ENCODE measurements at regions not wholly inside any gene's neighbourhood (a gene's known extent, or its start where the extent isn't known, plus 50 kb on each side); places are given as distances from the start of the nearest gene placed in this dataset.
"Not testable (repeated sequence)": the region's sequence is repeated elsewhere in the genome, so short reads cannot be mapped to it uniquely, and the experiment has no call there.

DNA sequence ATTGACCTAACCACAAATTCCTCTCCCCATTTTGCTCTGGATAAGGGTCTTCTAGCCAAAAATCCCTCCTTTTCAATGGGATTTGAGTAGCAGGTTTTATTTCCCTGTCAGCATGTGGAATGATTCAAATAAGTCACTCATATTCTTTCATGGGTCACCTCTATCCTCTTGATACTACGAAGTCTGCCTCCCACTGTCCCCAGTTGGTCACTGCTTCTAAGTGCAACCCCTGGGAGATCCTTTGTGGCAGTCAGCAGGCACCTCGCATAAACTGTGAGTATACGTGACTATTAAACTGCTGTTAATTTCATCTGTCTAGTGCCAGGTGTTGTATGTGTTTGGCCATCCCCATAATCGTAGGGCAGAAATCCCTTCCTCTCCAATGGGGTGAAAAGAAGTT, 1667.9 kb upstream of the PCDH7 start:
- Mint-ChIP-seq H3K4me3 (no peak overlapping the region), H3K4me1 (ENCODE audit: low read depth) (no peaks in the 10 kb centered on the region), H3K27ac (no peak overlapping the region), H3K27me3 (ENCODE audit: low read depth) (no peaks in the 10 kb centered on the region), H3K9me3 (peaks cover 4% of the 10 kb centered on the region), H3K36me3 (ENCODE audit: low read depth) (no peaks in the 10 kb centered on the region)
- DNase-seq = no peak
- intact Hi-C loops (cut with micrococcal nuclease) = no loop called here
- CTCF ChIA-PET = no interaction called here

DNA sequence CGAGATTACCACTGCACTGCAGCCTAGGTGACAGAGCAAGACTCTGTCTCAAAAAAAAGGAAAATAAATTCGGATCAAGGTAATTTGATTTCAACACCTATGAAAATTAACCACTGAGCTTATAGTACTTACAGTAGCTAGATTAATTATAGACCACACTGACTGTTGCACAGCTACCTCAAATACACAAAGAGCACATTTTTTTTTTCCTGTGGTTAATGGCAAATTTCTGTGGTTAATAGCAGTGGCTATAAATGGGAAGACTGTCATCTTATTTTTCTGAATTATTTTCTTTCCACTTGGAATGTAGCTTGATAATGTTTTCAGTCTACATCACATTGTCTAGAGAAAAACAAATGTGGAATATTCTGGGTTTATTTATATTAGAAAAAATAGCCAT, 1661.6 kb upstream of the PCDH7 start:
- CTCF ChIA-PET = no interaction called here
- H3K27ac Mint-ChIP-seq = no peak overlapping the region
- intact Hi-C loops (cut with micrococcal nuclease) = no loop called here

DNA sequence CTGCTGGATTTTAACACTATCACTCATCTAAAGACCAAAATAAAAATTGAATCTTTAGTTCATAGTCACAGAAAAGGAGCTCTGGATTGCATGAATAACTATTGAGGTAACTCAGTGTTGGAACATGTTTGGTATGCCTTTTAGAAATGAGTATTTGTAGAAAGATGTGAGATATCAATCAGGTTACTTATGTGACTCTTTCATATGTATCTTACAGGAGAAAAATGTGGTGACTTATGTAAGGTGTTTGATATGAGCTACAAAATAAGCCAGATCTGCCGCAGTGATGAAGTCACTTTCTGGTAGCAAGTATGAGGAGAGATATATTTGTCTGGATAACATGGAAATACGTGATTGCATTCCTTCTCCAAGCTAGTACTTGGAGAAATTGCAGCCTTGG, 1653.3 kb upstream of the PCDH7 start:
- Mint-ChIP-seq H3K9me3 (peaks cover 12% of the 10 kb centered on the region), H3K4me3 (no peak overlapping the region)

More for the DNA sequence above, 1661.6 kb upstream of the PCDH7 start:
- no peak for DNase-seq
- H3K4me1 Mint-ChIP-seq (ENCODE audit: low read depth) = no peaks in the 10 kb centered on the region
- peaks cover 4% of the 10 kb centered on the region for H3K9me3 Mint-ChIP-seq
- H3K4me3 Mint-ChIP-seq = no peak overlapping the region
- no peaks in the 10 kb centered on the region for H3K27me3 Mint-ChIP-seq (ENCODE audit: low read depth)
- no peaks in the 10 kb centered on the region for H3K36me3 Mint-ChIP-seq (ENCODE audit: low read depth)

DNA sequence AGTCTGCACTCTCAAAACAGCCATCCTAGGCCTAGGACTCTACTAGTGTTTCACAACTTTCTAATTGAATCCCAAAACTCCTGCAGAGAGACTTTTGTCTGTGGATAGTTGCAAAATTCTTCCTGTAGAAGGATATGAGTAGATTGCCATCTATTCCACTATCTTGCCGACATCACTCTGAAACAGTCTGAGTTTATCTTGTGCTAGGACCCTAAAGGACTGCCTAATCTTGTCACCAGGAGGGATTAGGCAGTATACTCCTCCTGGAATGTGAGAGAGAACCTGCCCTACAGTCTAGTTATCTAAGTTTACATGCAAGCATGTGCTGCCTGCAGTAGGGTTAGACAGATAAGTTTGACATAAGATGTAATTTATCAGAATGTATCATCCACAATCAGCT, 1646.6 kb upstream of the PCDH7 start:
- Mint-ChIP-seq H3K4me1 (ENCODE audit: low read depth) (no peaks in the 10 kb centered on the region), H3K27ac (no peak overlapping the region), H3K27me3 (ENCODE audit: low read depth) (no peaks in the 10 kb centered on the region), H3K36me3 (ENCODE audit: low read depth) (no peaks in the 10 kb centered on the region), H3K9me3 (peaks cover 15% of the 10 kb centered on the region), H3K4me3 (no peak overlapping the region)
- CTCF ChIA-PET = no interaction called here
- DNase-seq = no peak
- intact Hi-C loops (cut with micrococcal nuclease) = no loop called here

More for the DNA sequence above, 1653.3 kb upstream of the PCDH7 start:
- intact Hi-C loops (cut with micrococcal nuclease) = no loop called here
- Mint-ChIP-seq H3K36me3 (ENCODE audit: low read depth) (no peaks in the 10 kb centered on the region), H3K27ac (no peak overlapping the region), H3K4me1 (ENCODE audit: low read depth) (no peaks in the 10 kb centered on the region), H3K27me3 (ENCODE audit: low read depth) (no peaks in the 10 kb centered on the region)
- CTCF ChIA-PET = interaction anchor here (0.6 kb wide), 1 partner anchor 199 kb away, joined by 3 read pairs; no protein-coding TSS in a partner anchor
- DNase-seq = no peak

DNA sequence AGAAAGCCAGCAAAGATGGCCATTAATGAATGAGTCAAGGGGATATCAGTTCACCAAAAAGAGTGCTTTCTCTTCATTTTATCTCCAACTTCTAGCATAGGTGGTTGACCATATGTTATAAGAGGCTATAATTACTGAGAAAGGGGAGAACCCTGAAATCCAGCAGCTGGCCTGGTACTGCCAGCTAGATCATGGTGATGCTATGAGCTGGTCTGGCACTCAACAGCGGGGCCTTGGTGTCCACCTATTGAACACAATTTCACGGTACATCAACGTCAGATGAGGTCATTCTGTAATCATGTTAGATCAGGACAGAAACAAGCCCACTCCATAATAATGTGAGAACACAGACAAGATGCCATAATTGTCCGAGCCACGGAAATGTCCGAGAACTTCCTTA, 1644.8 kb upstream of the PCDH7 start:
- H3K9me3 Mint-ChIP-seq = peaks cover 9% of the 10 kb centered on the region

DNA sequence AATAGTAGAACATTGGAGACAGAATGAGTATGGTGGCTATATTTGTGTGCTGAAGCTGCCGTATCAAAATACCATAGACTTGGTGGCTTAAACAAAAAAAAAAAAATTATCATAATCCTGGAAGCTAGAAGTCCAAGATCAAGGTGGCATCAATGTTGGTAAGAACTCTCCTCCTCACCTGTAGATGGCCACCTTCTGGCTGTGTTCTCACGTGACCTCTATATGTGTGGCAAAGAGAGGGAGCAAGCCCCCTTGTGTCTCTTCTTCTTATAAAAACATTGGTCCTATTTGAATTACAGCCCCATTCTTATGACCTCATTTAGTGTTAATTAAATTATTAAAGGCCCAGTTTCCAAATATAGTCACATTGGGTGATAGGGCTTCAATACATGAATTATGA, 1640.9 kb upstream of the PCDH7 start:
- peaks cover 6% of the 10 kb centered on the region for H3K9me3 Mint-ChIP-seq
- no peak for DNase-seq
- H3K4me1 Mint-ChIP-seq (ENCODE audit: low read depth) = no peaks in the 10 kb centered on the region
- CTCF ChIA-PET = no interaction called here
- intact Hi-C loops (cut with micrococcal nuclease) = no loop called here
- no peaks in the 10 kb centered on the region for H3K36me3 Mint-ChIP-seq (ENCODE audit: low read depth)
- no peak overlapping the region for H3K4me3 Mint-ChIP-seq
- no peaks in the 10 kb centered on the region for H3K27me3 Mint-ChIP-seq (ENCODE audit: low read depth)
- no peak overlapping the region for H3K27ac Mint-ChIP-seq

More for the DNA sequence above, 1644.8 kb upstream of the PCDH7 start:
- intact Hi-C loops (cut with micrococcal nuclease) = no loop called here
- DNase-seq = no peak
- no peak overlapping the region for H3K4me3 Mint-ChIP-seq
- H3K27ac Mint-ChIP-seq = no peak overlapping the region
- CTCF ChIA-PET = no interaction called here
- H3K27me3 Mint-ChIP-seq (ENCODE audit: low read depth) = no peaks in the 10 kb centered on the region
- H3K36me3 Mint-ChIP-seq (ENCODE audit: low read depth) = no peaks in the 10 kb centered on the region
- no peaks in the 10 kb centered on the region for H3K4me1 Mint-ChIP-seq (ENCODE audit: low read depth)

DNA sequence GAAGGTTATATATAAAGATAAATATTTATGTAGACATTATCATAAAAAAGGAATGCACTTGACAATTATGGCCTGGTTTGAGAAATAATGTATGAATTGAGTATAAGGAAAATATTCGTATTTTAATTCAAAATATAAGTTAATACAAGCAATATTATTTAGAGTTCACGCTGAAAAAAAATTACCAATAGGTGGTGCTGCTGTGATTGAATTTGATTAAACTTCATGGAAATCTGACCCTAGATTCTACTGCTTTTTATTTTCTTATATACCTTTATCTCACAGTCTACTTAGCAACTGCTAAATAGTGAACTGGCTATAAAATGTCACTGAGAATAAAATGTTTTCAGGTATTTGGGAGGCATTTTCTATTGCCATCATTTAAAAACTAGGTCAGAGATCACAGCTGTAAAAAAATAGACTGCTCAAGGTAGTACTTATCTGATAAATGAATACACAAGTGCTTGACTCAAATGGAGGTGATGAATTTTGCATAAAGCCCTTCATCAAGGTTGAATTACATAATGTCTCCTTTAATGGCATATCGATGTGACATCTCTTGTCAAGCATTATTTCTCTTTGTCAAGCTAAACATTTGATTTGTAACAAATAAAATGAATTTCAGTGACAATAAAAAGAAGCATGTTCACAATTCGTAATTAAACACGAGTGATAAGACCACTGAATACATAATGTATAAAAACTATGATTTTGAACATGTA, 1638.8 kb upstream of the PCDH7 start:
- no peak for DNase-seq
- H3K4me3 Mint-ChIP-seq = no peak overlapping the region

DNA sequence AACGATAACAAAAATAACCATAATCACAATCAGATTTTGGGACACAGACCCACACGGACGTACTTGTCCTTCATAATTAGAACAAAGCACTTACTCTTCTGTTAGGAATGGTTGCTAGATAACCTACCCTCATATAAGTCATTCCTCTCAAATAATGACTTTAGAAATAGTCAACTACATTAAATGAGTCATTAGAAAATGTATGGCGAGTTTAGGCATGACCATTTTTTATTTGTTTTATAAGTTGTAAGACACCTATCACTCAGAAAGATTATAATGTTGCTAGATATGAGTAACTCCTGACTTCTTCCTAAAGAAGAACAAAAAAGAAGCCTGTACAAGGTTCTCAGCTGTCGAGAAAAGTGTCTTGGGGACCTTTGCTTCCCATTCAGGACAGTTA, 1637.5 kb upstream of the PCDH7 start:
- DNase-seq = no peak
- H3K4me3 Mint-ChIP-seq = no peak overlapping the region
- H3K27ac Mint-ChIP-seq = no peak overlapping the region
- no peaks in the 10 kb centered on the region for H3K36me3 Mint-ChIP-seq (ENCODE audit: low read depth)
- no peaks in the 10 kb centered on the region for H3K27me3 Mint-ChIP-seq (ENCODE audit: low read depth)
- H3K9me3 Mint-ChIP-seq = peaks cover 6% of the 10 kb centered on the region
- CTCF ChIA-PET = no interaction called here
- intact Hi-C loops (cut with micrococcal nuclease) = no loop called here
- no peaks in the 10 kb centered on the region for H3K4me1 Mint-ChIP-seq (ENCODE audit: low read depth)

More for the DNA sequence above, 1638.8 kb upstream of the PCDH7 start:
- peaks cover 6% of the 10 kb centered on the region for H3K9me3 Mint-ChIP-seq
- H3K4me1 Mint-ChIP-seq (ENCODE audit: low read depth) = no peaks in the 10 kb centered on the region
- no peak overlapping the region for H3K27ac Mint-ChIP-seq
- no peaks in the 10 kb centered on the region for H3K36me3 Mint-ChIP-seq (ENCODE audit: low read depth)
- no peaks in the 10 kb centered on the region for H3K27me3 Mint-ChIP-seq (ENCODE audit: low read depth)
- CTCF ChIA-PET = no interaction called here
- intact Hi-C loops (cut with micrococcal nuclease) = no loop called here

DNA sequence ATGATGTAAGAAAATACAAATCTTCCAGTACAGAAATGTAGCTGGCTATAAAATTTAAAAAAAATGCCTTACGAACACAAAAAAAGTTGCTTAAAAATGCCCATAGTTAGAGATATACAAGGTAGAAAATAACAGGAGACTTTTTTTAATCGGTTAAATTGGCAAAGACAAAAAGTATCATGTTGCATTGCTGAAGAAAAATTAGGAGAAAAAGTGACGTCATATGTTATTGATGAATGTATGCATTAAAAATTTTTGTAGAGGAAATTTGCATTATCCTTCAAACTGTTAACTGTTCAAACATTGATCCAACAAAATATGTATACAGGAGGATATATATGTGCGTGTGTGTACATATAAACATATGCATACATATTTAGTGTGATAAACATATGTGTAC, 1634.4 kb upstream of the PCDH7 start:
- H3K4me3 Mint-ChIP-seq = no peak overlapping the region
- no peaks in the 10 kb centered on the region for H3K27me3 Mint-ChIP-seq (ENCODE audit: low read depth)
- H3K9me3 Mint-ChIP-seq = peaks cover 5% of the 10 kb centered on the region
- H3K4me1 Mint-ChIP-seq (ENCODE audit: low read depth) = no peaks in the 10 kb centered on the region
- no peaks in the 10 kb centered on the region for H3K36me3 Mint-ChIP-seq (ENCODE audit: low read depth)
- CTCF ChIA-PET = no interaction called here
- intact Hi-C loops (cut with micrococcal nuclease) = no loop called here
- H3K27ac Mint-ChIP-seq = no peak overlapping the region
- DNase-seq = no peak

DNA sequence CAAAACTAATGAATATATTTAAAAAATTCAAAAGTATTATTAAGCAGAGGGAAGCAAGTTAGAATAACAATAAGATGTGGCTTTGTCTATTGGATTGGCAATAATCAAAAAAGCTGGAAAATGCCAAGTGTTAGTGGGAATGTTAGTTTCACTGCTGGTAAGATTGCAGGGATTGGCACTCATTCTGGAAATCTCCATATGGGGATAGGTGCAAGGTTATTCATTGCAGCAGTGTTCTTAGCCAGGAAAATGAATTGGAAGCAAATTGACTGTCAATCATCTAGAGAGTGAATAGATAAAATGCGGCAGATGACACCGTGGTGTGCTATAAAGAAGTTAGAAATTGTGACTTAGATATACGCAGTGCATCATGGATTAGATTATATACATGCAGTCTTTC, 1615.5 kb upstream of the PCDH7 start:
- H3K27ac Mint-ChIP-seq = no peak overlapping the region
- no peaks in the 10 kb centered on the region for H3K4me1 Mint-ChIP-seq (ENCODE audit: low read depth)
- H3K4me3 Mint-ChIP-seq = no peak overlapping the region
- intact Hi-C loops (cut with micrococcal nuclease) = no loop called here
- CTCF ChIA-PET = no interaction called here
- H3K9me3 Mint-ChIP-seq = peaks cover 6% of the 10 kb centered on the region
- no peaks in the 10 kb centered on the region for H3K36me3 Mint-ChIP-seq (ENCODE audit: low read depth)
- no peaks in the 10 kb centered on the region for H3K27me3 Mint-ChIP-seq (ENCODE audit: low read depth)
- no peak for DNase-seq

DNA sequence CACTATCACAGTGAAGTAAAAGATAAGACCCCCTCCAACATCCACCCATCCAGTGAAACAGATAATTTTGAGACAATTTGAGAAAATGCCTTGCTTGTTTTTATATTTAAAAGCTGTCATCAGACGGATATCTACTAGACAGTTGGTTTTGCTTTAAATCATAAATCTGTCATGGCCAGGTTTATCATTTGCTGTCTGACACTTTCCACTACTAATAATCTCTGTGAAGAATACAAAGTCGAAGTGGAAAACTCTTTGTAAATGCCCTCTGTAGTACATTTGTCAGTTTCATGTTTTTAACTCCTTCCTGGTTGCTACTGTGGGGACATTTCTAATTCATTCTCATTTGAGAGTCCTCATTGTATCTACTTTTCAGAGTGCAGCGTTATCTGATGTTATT, 1606.2 kb upstream of the PCDH7 start:
- Mint-ChIP-seq H3K27ac (no peak overlapping the region), H3K4me3 (no peak overlapping the region), H3K27me3 (ENCODE audit: low read depth) (no peaks in the 10 kb centered on the region), H3K4me1 (ENCODE audit: low read depth) (no peaks in the 10 kb centered on the region), H3K9me3 (peaks cover 2% of the 10 kb centered on the region), H3K36me3 (ENCODE audit: low read depth) (no peaks in the 10 kb centered on the region)
- no peak for DNase-seq
- intact Hi-C loops (cut with micrococcal nuclease) = no loop called here
- CTCF ChIA-PET = no interaction called here

DNA sequence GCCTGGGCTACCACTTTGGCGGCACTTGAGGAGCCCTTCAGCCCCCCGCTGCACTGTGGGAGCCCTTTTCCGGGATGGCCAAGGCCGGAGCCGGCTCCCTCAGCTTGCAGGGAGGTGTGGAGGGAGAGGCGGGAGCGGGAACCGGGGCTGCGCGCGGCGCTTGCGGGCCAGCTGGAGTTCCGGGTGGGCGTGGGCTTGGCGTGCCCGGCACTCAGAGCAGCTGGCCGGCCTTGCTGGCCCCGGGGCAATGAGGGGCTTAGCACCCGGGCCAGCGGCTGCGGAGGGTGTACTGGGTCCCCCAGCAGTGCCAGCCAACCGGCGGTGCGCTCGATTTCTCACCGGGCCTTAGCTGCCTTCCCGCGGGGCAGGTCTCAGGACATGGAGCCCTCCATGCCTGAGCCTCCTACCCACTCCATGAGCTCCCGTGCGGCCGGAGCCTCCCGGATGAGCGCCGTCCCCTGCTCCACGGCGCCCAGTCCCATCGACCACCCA, 1602.9 kb upstream of the PCDH7 start:
- H3K4me3 Mint-ChIP-seq; H3K27me3 Mint-ChIP-seq (ENCODE audit: low read depth); intact Hi-C loops (cut with micrococcal nuclease): not testable (repeated sequence)

DNA sequence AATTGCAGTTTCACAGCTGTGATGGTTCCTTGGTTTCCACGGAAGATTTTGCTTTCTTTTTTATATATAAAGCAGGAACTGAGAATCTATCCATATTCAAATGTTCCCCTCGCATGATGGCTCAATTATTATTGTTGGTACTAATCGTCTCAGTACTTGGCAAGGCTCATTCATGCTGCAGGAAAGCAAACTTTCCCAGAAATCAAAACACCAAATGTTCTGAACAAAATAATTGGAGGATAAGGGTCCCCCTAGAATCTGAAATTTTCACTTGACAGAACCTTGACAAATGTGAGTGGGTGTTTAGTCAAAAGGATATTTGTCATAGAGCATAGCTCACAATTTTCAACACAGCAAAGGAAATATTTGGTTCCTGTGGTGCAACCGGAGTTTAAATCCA, 1598.6 kb upstream of the PCDH7 start:
- DNase-seq = no peak
- Mint-ChIP-seq H3K4me3 (no peak overlapping the region), H3K27me3 (ENCODE audit: low read depth) (no peaks in the 10 kb centered on the region), H3K27ac (no peak overlapping the region), H3K36me3 (ENCODE audit: low read depth) (no peaks in the 10 kb centered on the region), H3K4me1 (ENCODE audit: low read depth) (no peaks in the 10 kb centered on the region), H3K9me3 (peaks cover 5% of the 10 kb centered on the region)
- CTCF ChIA-PET = no interaction called here
- intact Hi-C loops (cut with micrococcal nuclease) = no loop called here

More for the DNA sequence above, 1602.9 kb upstream of the PCDH7 start:
- H3K27ac Mint-ChIP-seq; H3K9me3 Mint-ChIP-seq; CTCF ChIA-PET; DNase-seq; H3K36me3 Mint-ChIP-seq (ENCODE audit: low read depth); H3K4me1 Mint-ChIP-seq (ENCODE audit: low read depth): not testable (repeated sequence)
